ENCODE measurements at regions not wholly inside any gene's neighbourhood (a gene's known extent, or its start where the extent isn't known, plus 50 kb on each side); places are given as distances from the start of the nearest gene placed in this dataset.

- ChIA-PET POLR2A (no interaction called here), CTCF (interaction anchor here (0.8 to 1.6 kb wide), 2 partner anchors 259 to 260 kb away, joined by 4 read pairs; no protein-coding TSS in a partner anchor)
- H2AFZ ChIP-seq (ENCODE audit: low read depth), result no peak overlapping the region
- no peaks in the 10 kb centered on the region for H4K20me1 ChIP-seq (ENCODE audit: insufficient read depth)
- H3K4me3 ChIP-seq (ENCODE audit: low read depth in 2 of 2, low read length in 1 of 2), result no peak overlapping the region
- H3K79me2 ChIP-seq (ENCODE audit: insufficient read depth), result no peaks in the 10 kb centered on the region
- DNase-seq, result peak; percentile 5
- no peak overlapping the region for H3K4me2 ChIP-seq
- 95% methylated on average over 11 of the region's 13 CpGs for WGBS (ENCODE audit: low lambda C conversion rate)
- no peak for TF ChIP-seq FOXJ3 (CRISPR knock-in tag; IDR thresholded peaks at IDR 0.05)
- TF ChIP-seq MAX (IDR thresholded peaks at IDR 0.05; ENCODE audit: low read depth), result no peak
- TF ChIP-seq RAD21 (IDR thresholded peaks at IDR 0.05; ENCODE audit: low read length), result no peak
- TF ChIP-seq ELF1 (IDR thresholded peaks at IDR 0.05), result no peak
- no peak for TF ChIP-seq MXI1 (IDR thresholded peaks at IDR 0.05; ENCODE audit: low read depth, low read length)
- no peaks in the 10 kb centered on the region for H3K27me3 ChIP-seq (ENCODE audit: insufficient read depth)
- H3F3A ChIP-seq (replicated peaks; ENCODE audit: insufficient read depth), result no peaks in the 10 kb centered on the region
- H3K9me3 ChIP-seq, result no peaks in the 10 kb centered on the region
- H3K36me3 ChIP-seq (replicated peaks in 1 of 2; ENCODE audit: control insufficient read depth in 1 of 2, insufficient read depth in 2 of 2, low read length in 1 of 2), result no peaks in the 10 kb centered on the region
- H3K4me1 ChIP-seq (ENCODE audit: control insufficient read depth in 1 of 2, insufficient read depth in 2 of 2, low read depth in 1 of 2, low read length in 1 of 2), result peaks cover 0 to 12% of the 10 kb centered on the region in 2 experiments; a peak in 1 of 4 replicates
- H3K27ac ChIP-seq (ENCODE audit: low read depth in 2 of 2, low read length in 1 of 2), result no peak overlapping the region
- no peak overlapping the region for H3K9ac ChIP-seq
- H3K9me2 ChIP-seq, result no peaks in the 10 kb centered on the region
These were observed 89.7 kb downstream of the MYEOV start for GRCh38 chr11:69383372-69384250.

GRCh38 chr11:69384251-69385143 is 90.5 kb downstream of the MYEOV start:
- no peaks in the 10 kb centered on the region for H4K20me1 ChIP-seq (ENCODE audit: insufficient read depth)
- WGBS (ENCODE audit: low lambda C conversion rate), result 86% methylated on average over 29 of the region's 31 CpGs
- no peak overlapping the region for H3K4me3 ChIP-seq (ENCODE audit: low read depth in 2 of 2, low read length in 1 of 2)
- ChIA-PET POLR2A (no interaction called here), CTCF (no interaction called here)
- H3K4me1 ChIP-seq (ENCODE audit: control insufficient read depth in 1 of 2, insufficient read depth in 2 of 2, low read depth in 1 of 2, low read length in 1 of 2), result peaks cover 0 to 12% of the 10 kb centered on the region in 2 experiments; a peak in 1 of 4 replicates
- TF ChIP-seq PBX3 (IDR thresholded peaks at IDR 0.05) (no peak), TCF12 (IDR thresholded peaks at IDR 0.05) (no peak), NRF1 (IDR thresholded peaks at IDR 0.05; ENCODE audit: low read depth, low read length) (no peak), RAD21 (IDR thresholded peaks at IDR 0.05; ENCODE audit: low read length) (no peak), USF1 (IDR thresholded peaks at IDR 0.05; ENCODE audit: borderline replicate concordance, low read depth) (no peak), YY1 (IDR thresholded peaks at IDR 0.05; ENCODE audit: low read depth) (no peak), RXRA (IDR thresholded peaks at IDR 0.05; ENCODE audit: borderline replicate concordance, low read depth) (no peak), CHD2 (IDR thresholded peaks at IDR 0.05; ENCODE audit: low read length, partially characterized antibody) (no peak), RFX5 (IDR thresholded peaks at IDR 0.05; ENCODE audit: low read length) (no peak), MXI1 (IDR thresholded peaks at IDR 0.05; ENCODE audit: low read depth, low read length) (no peak), RCOR1 (IDR thresholded peaks at IDR 0.05; ENCODE audit: low read length) (no peak)
- H3K27ac ChIP-seq (ENCODE audit: low read depth in 2 of 2, low read length in 1 of 2), result no peak overlapping the region
- H2AFZ ChIP-seq (ENCODE audit: low read depth), result no peak overlapping the region
- no peaks in the 10 kb centered on the region for H3K9me2 ChIP-seq
- H3F3A ChIP-seq (replicated peaks; ENCODE audit: insufficient read depth), result no peaks in the 10 kb centered on the region
- H3K27me3 ChIP-seq (ENCODE audit: insufficient read depth), result no peaks in the 10 kb centered on the region
- no peaks in the 10 kb centered on the region for H3K9me3 ChIP-seq
- H3K79me2 ChIP-seq (ENCODE audit: insufficient read depth), result no peaks in the 10 kb centered on the region
- no peak overlapping the region for H3K9ac ChIP-seq
- DNase-seq, result peak; percentile 14
- no peaks in the 10 kb centered on the region for H3K36me3 ChIP-seq (replicated peaks in 1 of 2; ENCODE audit: control insufficient read depth in 1 of 2, insufficient read depth in 2 of 2, low read length in 1 of 2)
- no peak overlapping the region for H3K4me2 ChIP-seq
